ENCODE measurements at regions not wholly inside any gene's neighbourhood (a gene's known extent, or its start where the extent isn't known, plus 50 kb on each side); places are given as distances from the start of the nearest gene placed in this dataset.

GRCh38 chr17:5943232-5943631 lies 126.9 kb upstream of the WSCD1 start:
- DNase-seq (ENCODE audit: low spot score) = no peak
- in situ Hi-C loops (cut with MboI; ENCODE audit: low pct_unique_long_range_greater_than_20kb, low sequenced_read_pairs, unreplicated experiment) = no loop called here
- no peak for TF ChIP-seq CTCF (IDR thresholded peaks at IDR 0.05; ENCODE audit: extremely low read depth, insufficient read depth, missing control alignments)

GRCh38 chr17:5943982-5944381 lies 126.2 kb upstream of the WSCD1 start:
- in situ Hi-C loops (cut with MboI; ENCODE audit: low pct_unique_long_range_greater_than_20kb, low sequenced_read_pairs, unreplicated experiment) = no loop called here
- DNase-seq (ENCODE audit: low spot score) = no peak
- no peak for TF ChIP-seq CTCF (IDR thresholded peaks at IDR 0.05; ENCODE audit: extremely low read depth, insufficient read depth, missing control alignments)

GRCh38 chr17:5947701-5948180 lies 122.4 kb upstream of the WSCD1 start:
- TF ChIP-seq CTCF (IDR thresholded peaks at IDR 0.05; ENCODE audit: extremely low read depth, insufficient read depth, missing control alignments) = no peak
- DNase-seq (ENCODE audit: low spot score) = no peak
- in situ Hi-C loops (cut with MboI; ENCODE audit: low pct_unique_long_range_greater_than_20kb, low sequenced_read_pairs, unreplicated experiment) = no loop called here

GRCh38 chr17:5948811-5949210 lies 121.4 kb upstream of the WSCD1 start:
- TF ChIP-seq CTCF (IDR thresholded peaks at IDR 0.05; ENCODE audit: extremely low read depth, insufficient read depth, missing control alignments) = no peak
- DNase-seq (ENCODE audit: low spot score) = no peak
- in situ Hi-C loops (cut with MboI; ENCODE audit: low pct_unique_long_range_greater_than_20kb, low sequenced_read_pairs, unreplicated experiment) = no loop called here

GRCh38 chr17:5950878-5951277 lies 119.3 kb upstream of the WSCD1 start:
- DNase-seq (ENCODE audit: low spot score) = no peak
- TF ChIP-seq CTCF (IDR thresholded peaks at IDR 0.05; ENCODE audit: extremely low read depth, insufficient read depth, missing control alignments) = no peak
- in situ Hi-C loops (cut with MboI; ENCODE audit: low pct_unique_long_range_greater_than_20kb, low sequenced_read_pairs, unreplicated experiment) = no loop called here

GRCh38 chr17:5951912-5952311 lies 118.3 kb upstream of the WSCD1 start:
- DNase-seq (ENCODE audit: low spot score) = no peak

More at GRCh38 chr17:5951912-5952311, 118.3 kb upstream of the WSCD1 start:
- in situ Hi-C loops (cut with MboI; ENCODE audit: low pct_unique_long_range_greater_than_20kb, low sequenced_read_pairs, unreplicated experiment) = no loop called here
- TF ChIP-seq CTCF (IDR thresholded peaks at IDR 0.05; ENCODE audit: extremely low read depth, insufficient read depth, missing control alignments) = no peak

Measured in GM13977 (cell line).